SU-DHL-6 (cell line): ENCODE measurements at regions not wholly inside any gene's neighbourhood (a gene's known extent, or its start where the extent isn't known, plus 50 kb on each side); places are given as distances from the start of the nearest gene placed in this dataset.

ENCODE experiments used
- H2AFZ ChIP-seq: fragments of 200-600 bp; sonication (generic); 2 replicates; pipeline ENCODE4 v1.6.1; 2014; ENCODE audit warnings: low read depth, mild to moderate bottlenecking, moderate library complexity, mixed read lengths, antibody characterized with exemption, low read length; ENCODE audit not compliant: severe bottlenecking
- H3F3A ChIP-seq: fragments of 200-600 bp; shearing (Covaris generic); 2 replicates; pipeline ENCODE4 v1.6.0; 2016; ENCODE audit warnings: antibody characterized with exemption, mild to moderate bottlenecking; ENCODE audit not compliant: insufficient read depth
- H3K27ac ChIP-seq: fragments of 200-600 bp; sonication (generic); 2 replicates; pipeline ENCODE4 v1.5.1; 2016; ENCODE audit warnings: low read depth, mild to moderate bottlenecking, low read length, moderate library complexity, mixed read lengths
- H3K27me3 ChIP-seq: fragments of 200-600 bp; sonication (generic), shearing (Covaris generic); 2 replicates; pipeline ENCODE4 v1.6.0; 2014; ENCODE audit warnings: mild to moderate bottlenecking, low read length
- H3K36me3 ChIP-seq: fragments of 200-600 bp; sonication (generic); 2 replicates; pipeline ENCODE4 v1.6.1; 2014; ENCODE audit warnings: mild to moderate bottlenecking, low read length, mixed read lengths
- H3K4me2 ChIP-seq: fragments of 300-600, 200-600 bp; shearing (Covaris generic), sonication (generic); 2 replicates; pipeline ENCODE4 v1.6.0; 2014; ENCODE audit warnings: low read length, low read depth, mild to moderate bottlenecking; ENCODE audit not compliant: poor library complexity, severe bottlenecking
- H3K4me3 ChIP-seq: fragments of 200-600 bp; sonication (generic); 2 replicates; pipeline ENCODE4 v1.5.1; 2014; ENCODE audit warnings: antibody characterized with exemption, low read length, mild to moderate bottlenecking, mixed read lengths; ENCODE audit not compliant: insufficient read depth, poor library complexity, severe bottlenecking
- H3K79me2 ChIP-seq: fragments of 200-600 bp; sonication (generic); 2 replicates; pipeline ENCODE4 v1.6.1; 2014; ENCODE audit warnings: mild to moderate bottlenecking, low read length, moderate library complexity; ENCODE audit not compliant: insufficient read depth
- H3K9ac ChIP-seq: fragments of 200-600 bp; sonication (generic); 2 replicates; pipeline ENCODE4 v1.7.0; 2014; ENCODE audit warnings: mild to moderate bottlenecking, low read length
- H3K9me2 ChIP-seq: fragments of 200-600 bp; sonication (generic); replicated peaks from 2 replicates; pipeline ENCODE4 v1.6.1; 2014; ENCODE audit warnings: low read length; ENCODE audit not compliant: insufficient read depth
- H3K9me3 ChIP-seq: fragments of 200-600 bp; sonication (generic); 2 replicates; pipeline ENCODE4 v1.6.1; 2014; ENCODE audit warnings: low read length, mixed read lengths; ENCODE audit not compliant: insufficient read depth
- H4K20me1 ChIP-seq: fragments of 200-600 bp; sonication (generic); 2 replicates; pipeline ENCODE4 v1.6.1; 2014; ENCODE audit warnings: low read depth, mild to moderate bottlenecking, antibody characterized with exemption, low read length, moderate library complexity, mixed read lengths
- CTCF ChIP-seq: fragments of 200-600 bp; sonication (generic); IDR thresholded peaks from one replicate; pipeline ENCODE4 v1.5.1; 2017; ENCODE audit warnings: antibody characterized with exemption, mild to moderate bottlenecking, low read length, moderate library complexity; ENCODE audit not compliant: insufficient read depth, poor library complexity, severe bottlenecking
- EZH2phosphoT487 ChIP-seq: fragments of 200-600 bp; sonication (generic), shearing (Covaris generic); conservative IDR thresholded peaks from 2 replicates; pipeline ENCODE4 v1.6.1; 2018; ENCODE audit warnings: mild to moderate bottlenecking, antibody characterized with exemption, low read length, moderate library complexity, mixed read lengths

GRCh38 chr6:66735106-66735890, 1028.3 kb upstream of the EYS start:
- Histone ChIP-seq H3F3A (no peaks in the 10 kb centered on the region), H3K9me2 (no peaks in the 10 kb centered on the region; the same call in 1 of the 2 replicates), H4K20me1 (no peaks in the 10 kb centered on the region), H3K27me3 (no peaks in the 10 kb centered on the region), H3K4me3 (no peak overlapping the region), H3K4me2 (no peak overlapping the region), H3K27ac (no peak overlapping the region), H3K36me3 (no peaks in the 10 kb centered on the region), H3K9ac (no peak overlapping the region), H2AFZ (peak overlapping the region; percentile 82), H3K9me3 (no peaks in the 10 kb centered on the region), H3K79me2 (no peaks in the 10 kb centered on the region)
- no peak for TF ChIP-seq EZH2phosphoT487
- TF ChIP-seq CTCF: no peak

- Histone ChIP-seq H2AFZ (peak overlapping the region; percentile 84), H4K20me1 (no peaks in the 10 kb centered on the region), H3F3A (no peaks in the 10 kb centered on the region), H3K4me3 (no peak overlapping the region), H3K79me2 (no peaks in the 10 kb centered on the region), H3K9me2 (no peaks in the 10 kb centered on the region), H3K27ac (no peak overlapping the region), H3K9ac (no peak overlapping the region), H3K36me3 (no peaks in the 10 kb centered on the region), H3K9me3 (no peaks in the 10 kb centered on the region), H3K4me2 (no peak overlapping the region), H3K27me3 (no peaks in the 10 kb centered on the region)
- TF ChIP-seq CTCF (no peak), EZH2phosphoT487 (no peak)
Measured at GRCh38 chr6:66731310-66731709, 1024.3 kb upstream of the EYS start.

GRCh38 chr6:66725670-66726069, 1018.6 kb upstream of the EYS start:
- H3K4me2 ChIP-seq: no peak overlapping the region
- H3K9ac ChIP-seq: no peak overlapping the region
- TF ChIP-seq CTCF (no peak), EZH2phosphoT487 (no peak)
- H3K9me2 ChIP-seq: no peaks in the 10 kb centered on the region
- H3K9me3 ChIP-seq: no peaks in the 10 kb centered on the region
- no peak overlapping the region for H3K4me3 ChIP-seq
- H4K20me1 ChIP-seq: no peaks in the 10 kb centered on the region
- no peaks in the 10 kb centered on the region for H3F3A ChIP-seq
- no peaks in the 10 kb centered on the region for H3K79me2 ChIP-seq
- H3K27me3 ChIP-seq: no peaks in the 10 kb centered on the region
- H3K36me3 ChIP-seq: no peaks in the 10 kb centered on the region
- H2AFZ ChIP-seq: peak overlapping the region; percentile 0
- no peak overlapping the region for H3K27ac ChIP-seq
